ENCODE measurements at regions not wholly inside any gene's neighbourhood (a gene's known extent, or its start where the extent isn't known, plus 50 kb on each side); places are given as distances from the start of the nearest gene placed in this dataset.
A peak's percentile ranks its signal among the peaks of the same experiment; 100 is the strongest.
"Not testable (repeated sequence)": the region's sequence is repeated elsewhere in the genome, so short reads cannot be mapped to it uniquely, and the experiment has no call there.

- H2BK12ac ChIP-seq (ENCODE audit: low read length); H3K27ac ChIP-seq (ENCODE audit: low read depth, low read length); H3K4me3 ChIP-seq (ENCODE audit: low read depth, low read length); H2AK5ac ChIP-seq (ENCODE audit: low read length); DNase-seq; H3K23ac ChIP-seq (ENCODE audit: low read length); H4K12ac ChIP-seq (ENCODE audit: low read depth, low read length); H3K79me2 ChIP-seq (ENCODE audit: control insufficient read depth, insufficient read depth, low read length, poor library complexity); H3K36me3 ChIP-seq (ENCODE audit: control insufficient read depth in 1 of 2, insufficient read depth in 2 of 2, low read length in 2 of 2); H4K8ac ChIP-seq (ENCODE audit: low read depth, low read length); H3K4me1 ChIP-seq (ENCODE audit: control insufficient read depth in 1 of 2, insufficient read depth in 2 of 2, low read length in 2 of 2); H2AFZ ChIP-seq (ENCODE audit: insufficient read depth, low read length, poor library complexity); H2BK5ac ChIP-seq (ENCODE audit: low read depth, low read length, poor library complexity); H3K27me3 ChIP-seq (ENCODE audit: insufficient read depth, low read length); H2BK120ac ChIP-seq (ENCODE audit: insufficient read depth, low read length, poor library complexity); H4K91ac ChIP-seq (ENCODE audit: low read depth, low read length); H3K4ac ChIP-seq (ENCODE audit: low read depth, low read length); H3K9ac ChIP-seq (ENCODE audit: low read length); H3K18ac ChIP-seq (ENCODE audit: low read length); H3K79me1 ChIP-seq (ENCODE audit: low read length); H3K14ac ChIP-seq (ENCODE audit: low read length); H3K9me3 ChIP-seq (ENCODE audit: insufficient read depth, low read depth, low read length): not testable (repeated sequence)
- no CpG with 5 or more reads among the region's 38 CpGs for WGBS (ENCODE audit: extremely low coverage, insufficient coverage, insufficient read length)
- H3K4me2 ChIP-seq (ENCODE audit: low read length): peak overlapping the region; percentile 66
These were observed 182.3 kb upstream of the NBPF9 start for GRCh38 chr1:149285638-149286037.

GRCh38 chr1:149288580-149288979, 185.2 kb upstream of the NBPF9 start:
- not testable (repeated sequence) for H3K4me1 ChIP-seq (ENCODE audit: control insufficient read depth in 1 of 2, insufficient read depth in 2 of 2, low read length in 2 of 2); H3K4me3 ChIP-seq (ENCODE audit: low read depth, low read length)

GRCh38 chr1:149300478-149301218, 174.2 kb upstream of the NBPF19 start:
- not testable (repeated sequence) for H3K9me3 ChIP-seq (ENCODE audit: insufficient read depth, low read depth, low read length)

More at GRCh38 chr1:149288580-149288979, 185.2 kb upstream of the NBPF9 start:
- not testable (repeated sequence) for H4K8ac ChIP-seq (ENCODE audit: low read depth, low read length); H2BK120ac ChIP-seq (ENCODE audit: insufficient read depth, low read length, poor library complexity); H2BK5ac ChIP-seq (ENCODE audit: low read depth, low read length, poor library complexity); H3K14ac ChIP-seq (ENCODE audit: low read length); H2BK12ac ChIP-seq (ENCODE audit: low read length); H3K36me3 ChIP-seq (ENCODE audit: control insufficient read depth in 1 of 2, insufficient read depth in 2 of 2, low read length in 2 of 2); H3K79me1 ChIP-seq (ENCODE audit: low read length); H4K12ac ChIP-seq (ENCODE audit: low read depth, low read length); H3K9ac ChIP-seq (ENCODE audit: low read length); H3K18ac ChIP-seq (ENCODE audit: low read length); H3K4ac ChIP-seq (ENCODE audit: low read depth, low read length); H2AFZ ChIP-seq (ENCODE audit: insufficient read depth, low read length, poor library complexity); DNase-seq; H2AK5ac ChIP-seq (ENCODE audit: low read length); H3K79me2 ChIP-seq (ENCODE audit: control insufficient read depth, insufficient read depth, low read length, poor library complexity); H3K4me2 ChIP-seq (ENCODE audit: low read length); H3K23ac ChIP-seq (ENCODE audit: low read length); H3K9me3 ChIP-seq (ENCODE audit: insufficient read depth, low read depth, low read length); H3K27me3 ChIP-seq (ENCODE audit: insufficient read depth, low read length); H4K91ac ChIP-seq (ENCODE audit: low read depth, low read length); H3K27ac ChIP-seq (ENCODE audit: low read depth, low read length)
- WGBS (ENCODE audit: extremely low coverage, insufficient coverage, insufficient read length): no CpG with 5 or more reads among the region's 1 CpG

GRCh38 chr1:149301282-149301681, 173.6 kb upstream of the NBPF19 start:
- not testable (repeated sequence) for H3K14ac ChIP-seq (ENCODE audit: low read length); H3K9me3 ChIP-seq (ENCODE audit: insufficient read depth, low read depth, low read length); H2BK120ac ChIP-seq (ENCODE audit: insufficient read depth, low read length, poor library complexity); H3K27ac ChIP-seq (ENCODE audit: low read depth, low read length); H3K18ac ChIP-seq (ENCODE audit: low read length); H3K79me2 ChIP-seq (ENCODE audit: control insufficient read depth, insufficient read depth, low read length, poor library complexity); H3K36me3 ChIP-seq (ENCODE audit: control insufficient read depth in 1 of 2, insufficient read depth in 2 of 2, low read length in 2 of 2); H2AFZ ChIP-seq (ENCODE audit: insufficient read depth, low read length, poor library complexity); H3K79me1 ChIP-seq (ENCODE audit: low read length); H3K4me1 ChIP-seq (ENCODE audit: control insufficient read depth in 1 of 2, insufficient read depth in 2 of 2, low read length in 2 of 2); DNase-seq; H4K12ac ChIP-seq (ENCODE audit: low read depth, low read length); H3K4me3 ChIP-seq (ENCODE audit: low read depth, low read length); H4K8ac ChIP-seq (ENCODE audit: low read depth, low read length); H2BK12ac ChIP-seq (ENCODE audit: low read length); H3K27me3 ChIP-seq (ENCODE audit: insufficient read depth, low read length); H2AK5ac ChIP-seq (ENCODE audit: low read length); H2BK5ac ChIP-seq (ENCODE audit: low read depth, low read length, poor library complexity); H3K4me2 ChIP-seq (ENCODE audit: low read length); H3K9ac ChIP-seq (ENCODE audit: low read length); H4K91ac ChIP-seq (ENCODE audit: low read depth, low read length); H3K23ac ChIP-seq (ENCODE audit: low read length); H3K4ac ChIP-seq (ENCODE audit: low read depth, low read length)
- WGBS (ENCODE audit: extremely low coverage, insufficient coverage, insufficient read length): no CpG with 5 or more reads among the region's 4 CpGs

More at GRCh38 chr1:149300478-149301218, 174.2 kb upstream of the NBPF19 start:
- not testable (repeated sequence) for H4K8ac ChIP-seq (ENCODE audit: low read depth, low read length); H3K4me2 ChIP-seq (ENCODE audit: low read length); H3K9ac ChIP-seq (ENCODE audit: low read length); H3K18ac ChIP-seq (ENCODE audit: low read length); DNase-seq; H4K12ac ChIP-seq (ENCODE audit: low read depth, low read length); H4K91ac ChIP-seq (ENCODE audit: low read depth, low read length); H2BK5ac ChIP-seq (ENCODE audit: low read depth, low read length, poor library complexity); H3K4me3 ChIP-seq (ENCODE audit: low read depth, low read length); H3K27ac ChIP-seq (ENCODE audit: low read depth, low read length); H3K79me1 ChIP-seq (ENCODE audit: low read length); H3K4me1 ChIP-seq (ENCODE audit: control insufficient read depth in 1 of 2, insufficient read depth in 2 of 2, low read length in 2 of 2); H3K14ac ChIP-seq (ENCODE audit: low read length); H2AK5ac ChIP-seq (ENCODE audit: low read length); H3K23ac ChIP-seq (ENCODE audit: low read length); H2BK120ac ChIP-seq (ENCODE audit: insufficient read depth, low read length, poor library complexity); H3K79me2 ChIP-seq (ENCODE audit: control insufficient read depth, insufficient read depth, low read length, poor library complexity); H3K27me3 ChIP-seq (ENCODE audit: insufficient read depth, low read length); H3K4ac ChIP-seq (ENCODE audit: low read depth, low read length); H2BK12ac ChIP-seq (ENCODE audit: low read length); H2AFZ ChIP-seq (ENCODE audit: insufficient read depth, low read length, poor library complexity); H3K36me3 ChIP-seq (ENCODE audit: control insufficient read depth in 1 of 2, insufficient read depth in 2 of 2, low read length in 2 of 2)
- no CpG with 5 or more reads among the region's 3 CpGs for WGBS (ENCODE audit: extremely low coverage, insufficient coverage, insufficient read length)

All from trophoblast cell (in vitro differentiated cells and primary cell).